HEK293T (cell line): ENCODE measurements at regions not wholly inside any gene's neighbourhood (a gene's known extent, or its start where the extent isn't known, plus 50 kb on each side); places are given as distances from the start of the nearest gene placed in this dataset.

Experiments
- BHLHE40 ChIP-seq: fragments of 450-650 bp; IDR thresholded peaks from 2 replicates; pipeline ENCODE4 v1.6.1; 2016; ENCODE audit warnings: mild to moderate bottlenecking, moderate library complexity, borderline replicate concordance
- CTBP1 ChIP-seq: fragments of 450-650 bp; IDR thresholded peaks from 2 replicates; pipeline ENCODE4 v1.6.1; 2016; ENCODE audit warnings: borderline replicate concordance
- ELF4 ChIP-seq: fragments of 450-650 bp; IDR thresholded peaks from 2 replicates; pipeline ENCODE4 v1.6.1; 2017; ENCODE audit warnings: antibody characterized with exemption
- FOXA1 ChIP-seq: fragments of 450-650 bp; IDR thresholded peaks from 2 replicates; pipeline ENCODE4 v1.6.1; 2016; ENCODE audit warnings: mild to moderate bottlenecking
- FOXM1 ChIP-seq: fragments of 450-650 bp; IDR thresholded peaks from 2 replicates; pipeline ENCODE4 v1.6.1; 2017; ENCODE audit warnings: mild to moderate bottlenecking, borderline replicate concordance
- NFRKB ChIP-seq: fragments of 450-650 bp; IDR thresholded peaks from 2 replicates; pipeline ENCODE4 v1.6.1; 2016; ENCODE audit warnings: mild to moderate bottlenecking, moderate library complexity
- SP1 ChIP-seq: fragments of 450-650 bp; IDR thresholded peaks from 2 replicates; pipeline ENCODE4 v1.6.1; 2017
- TARDBP ChIP-seq: fragments of 450-650 bp; IDR thresholded peaks from 2 replicates; pipeline ENCODE4 v1.6.1; 2016

DNA sequence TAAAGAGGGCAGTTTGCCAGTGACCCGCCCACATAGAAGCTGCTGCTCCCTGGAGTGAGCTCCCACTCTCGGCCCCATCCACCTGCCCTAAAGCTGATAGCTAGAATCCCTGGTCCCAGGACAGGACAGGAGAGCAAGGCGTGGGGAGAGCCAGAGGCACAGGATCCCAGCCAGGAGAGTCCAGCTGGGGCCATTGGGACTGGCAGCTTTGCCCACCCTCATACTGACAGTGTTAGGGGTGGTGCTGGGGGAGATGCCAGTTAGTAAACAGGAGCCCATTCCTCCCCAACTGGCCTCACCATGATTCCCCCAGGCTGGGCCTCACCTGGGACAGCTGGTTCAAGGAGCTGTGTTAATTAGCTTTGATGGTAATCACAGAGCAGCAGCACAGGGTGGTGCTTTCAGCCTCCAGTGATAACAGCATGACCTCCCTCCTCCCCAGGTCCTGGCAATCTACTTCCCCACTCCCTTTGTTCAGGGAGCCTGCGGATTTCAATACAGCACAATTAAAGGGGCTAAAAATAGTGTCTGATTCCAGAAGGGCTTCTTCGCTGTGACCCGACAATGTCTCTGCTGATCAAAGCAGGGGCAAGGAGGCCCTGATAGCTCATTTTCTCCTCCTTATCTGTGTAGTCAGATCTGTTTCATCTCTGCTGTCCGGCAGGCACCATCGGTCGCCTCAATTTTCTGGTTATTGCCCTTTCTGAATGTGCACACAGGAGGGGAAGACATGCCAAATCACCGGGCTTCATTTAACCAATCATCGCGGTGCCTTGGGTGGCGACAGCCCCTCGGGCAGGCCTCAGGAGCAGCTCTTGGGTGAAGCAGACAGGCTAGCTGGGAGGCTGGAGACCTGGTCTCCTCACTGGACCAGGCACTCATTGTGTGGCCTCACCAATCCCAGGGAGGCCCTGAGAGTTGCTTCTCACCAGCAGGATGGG is 119.9 kb upstream of the TEX51 start:
- TF ChIP-seq FOXA1 (no peak), FOXM1 (no peak), TARDBP (no peak), CTBP1 (no peak), ELF4 (no peak), BHLHE40 (no peak), NFRKB (no peak), SP1 (no peak)
